CD14-positive monocyte (primary cell): ENCODE measurements at regions not wholly inside any gene's neighbourhood (a gene's known extent, or its start where the extent isn't known, plus 50 kb on each side); places are given as distances from the start of the nearest gene placed in this dataset.

Experiments used
- DNase-seq, 3 donors: peaks; one replicate each; pipeline ENCODE4 v3.0.0-alpha.2; 2011 to 2022
- H2AFZ ChIP-seq: 2 replicates; pipeline ENCODE4 v1.6.0; 2012; ENCODE audit warnings: mild to moderate bottlenecking, low read depth, low read length, inconsistent platforms; ENCODE audit not compliant: insufficient read depth, poor library complexity, severe bottlenecking
- H3K27ac ChIP-seq, 2 donors: 1 replicate in 1 of 2; 2 replicates in 1 of 2; pipeline ENCODE4 v1.5.1; 2012 to 2013; ENCODE audit warnings: low read length in 2 of 2, control low read depth in 1 of 2, inconsistent platforms in 1 of 2, low read depth in 1 of 2, mild to moderate bottlenecking in 1 of 2
- H3K27me3 ChIP-seq, 2 donors: one replicate each; pipeline versions ENCODE4 v1.6.0 to v1.6.1; 2011 to 2013; ENCODE audit warnings: low read length in 2 of 2; ENCODE audit not compliant: control insufficient read depth in 2 of 2, insufficient read depth in 2 of 2
- H3K36me3 ChIP-seq, 2 donors: replicated peaks in 1 of 2; 1 replicate in 1 of 2; 2 replicates in 1 of 2; pipeline versions ENCODE4 v1.5.1 to v1.6.1; 2012 to 2013; ENCODE audit warnings: low read length in 2 of 2, control low read depth in 1 of 2, inconsistent platforms in 1 of 2, mild to moderate bottlenecking in 1 of 2; ENCODE audit not compliant: insufficient read depth in 2 of 2, control insufficient read depth in 1 of 2
- H3K4me1 ChIP-seq, 2 donors: 1 replicate in 1 of 2; 2 replicates in 1 of 2; pipeline versions ENCODE4 v1.5.1 to v1.6.1; 2012 to 2013; ENCODE audit warnings: low read length in 2 of 2, control low read depth in 1 of 2, inconsistent platforms in 1 of 2, mild to moderate bottlenecking in 1 of 2, moderate library complexity in 1 of 2; ENCODE audit not compliant: insufficient read depth in 2 of 2, control insufficient read depth in 1 of 2
- H3K4me2 ChIP-seq: replicated peaks from 2 replicates; pipeline ENCODE3; 2012; ENCODE audit warnings: low read length, moderate library complexity, mild to moderate bottlenecking; ENCODE audit not compliant: poor library complexity, severe bottlenecking; ENCODE audit errors: extremely low read depth
- H3K4me3 ChIP-seq, 3 experiments: fragments of 200-600 bp in 1 of 3; sonication (generic) in 1 of 3; replicated peaks in 1 of 3; 1 replicate in 2 of 3; 2 replicates in 1 of 3; pipeline ENCODE4 v1.5.1; 2011 to 2013; ENCODE audit warnings: low read length in 3 of 3, mild to moderate bottlenecking in 3 of 3, control low read depth in 2 of 3, low read depth in 2 of 3, inconsistent platforms in 1 of 3, moderate library complexity in 1 of 3
- H3K79me2 ChIP-seq: 2 replicates; pipeline ENCODE4 v1.6.0; 2012; ENCODE audit warnings: mild to moderate bottlenecking, control low read depth, inconsistent platforms, low read length, moderate library complexity; ENCODE audit not compliant: insufficient read depth
- H3K9ac ChIP-seq: 2 replicates; pipeline ENCODE4 v1.6.0; 2017; ENCODE audit warnings: low read length, mild to moderate bottlenecking; ENCODE audit not compliant: insufficient read depth, poor library complexity, severe bottlenecking
- H3K9me3 ChIP-seq, 2 donors: replicated peaks in 1 of 2; 1 replicate in 1 of 2; 2 replicates in 1 of 2; pipeline versions ENCODE4 v1.5.1 to v1.6.1; 2012 to 2013; ENCODE audit warnings: low read length in 2 of 2, control low read depth in 1 of 2; ENCODE audit not compliant: control insufficient read depth in 1 of 2, insufficient read depth in 1 of 2
- H4K20me1 ChIP-seq: 2 replicates; pipeline ENCODE4 v1.6.0; 2012; ENCODE audit warnings: mild to moderate bottlenecking, low read length, control low read depth, moderate library complexity; ENCODE audit not compliant: insufficient read depth
- H3K27ac Mint-ChIP-seq, 7 donors: one replicate each; pipeline ENCODE4 v1.8.0; 2020; ENCODE audit warnings: mild to moderate bottlenecking in 7 of 7, mixed read lengths in 7 of 7, moderate library complexity in 6 of 7, inconsistent platforms in 2 of 7
- H3K27me3 Mint-ChIP-seq, 3 donors: one replicate each; pipeline ENCODE4 v1.8.0; 2021 to 2022; ENCODE audit warnings: low read depth in 3 of 3, mild to moderate bottlenecking in 3 of 3, mixed read lengths in 3 of 3, moderate library complexity in 3 of 3, inconsistent platforms in 1 of 3
- H3K36me3 Mint-ChIP-seq, 2 donors: one replicate each; pipeline ENCODE4 v1.8.0; 2020; ENCODE audit warnings: mixed read lengths in 2 of 2, inconsistent platforms in 1 of 2, mild to moderate bottlenecking in 1 of 2
- H3K4me1 Mint-ChIP-seq: one replicate; pipeline ENCODE4 v1.8.0; 2020; ENCODE audit warnings: mild to moderate bottlenecking, mixed read lengths
- H3K4me3 Mint-ChIP-seq, 2 donors: one replicate each; pipeline ENCODE4 v1.8.0; 2020; ENCODE audit warnings: mild to moderate bottlenecking in 2 of 2, mixed read lengths in 2 of 2, moderate library complexity in 1 of 2
- H3K9me3 Mint-ChIP-seq, 7 donors: one replicate each; pipeline ENCODE4 v1.8.0; 2020 to 2022; ENCODE audit warnings: mixed read lengths in 7 of 7, mild to moderate bottlenecking in 6 of 7, moderate library complexity in 6 of 7, inconsistent platforms in 2 of 7
- CTCF ChIP-seq: fragments of 200-600 bp; IDR thresholded peaks from one replicate; pipeline ENCODE4 v1.8.0; 2022; ENCODE audit warnings: antibody characterized with exemption, mild to moderate bottlenecking
- WGBS: methylation state at CpG from one replicate; pipeline ENCODE4 v1.1.5; 2013; ENCODE audit warnings: missing lambda C conversion rate; ENCODE audit not compliant: insufficient coverage; 5-methylcytosine and 5-hydroxymethylcytosine counted together
- intact Hi-C, 2 donors: fragments of 100-400 bp; cut with micrococcal nuclease; formaldehyde crosslinking; loops; one replicate each; pipeline versions ENCODE4 v1.15.0 to v1.15.1; 2023

- Histone ChIP-seq H4K20me1 (no peaks in the 10 kb centered on the region), H2AFZ (no peak overlapping the region), H3K79me2 (no peaks in the 10 kb centered on the region), H3K36me3 (no peaks in the 10 kb centered on the region), H3K9me3 (peaks cover 0 to 4% of the 10 kb centered on the region in 2 donors), H3K27me3 (no peaks in the 10 kb centered on the region), H3K4me1 (no peaks in the 10 kb centered on the region), H3K9ac (no peak overlapping the region), H3K4me3 (no peak overlapping the region), H3K4me2 (no peak overlapping the region), H3K27ac (no peak overlapping the region)
- H3K27me3 Mint-ChIP-seq: no peaks in the 10 kb centered on the region
- H3K27ac Mint-ChIP-seq: no peak overlapping the region
- no peak overlapping the region for H3K4me3 Mint-ChIP-seq
- H3K4me1 Mint-ChIP-seq: no peaks in the 10 kb centered on the region
- no peaks in the 10 kb centered on the region for H3K36me3 Mint-ChIP-seq
- TF ChIP-seq CTCF: no peak
- intact Hi-C loops: no loop called here
- WGBS: 78% methylated on average over 3 of the region's 5 CpGs
- peaks cover 2 to 6% (median 4%) of the 10 kb centered on the region in 7 donors for H3K9me3 Mint-ChIP-seq
- no peak for DNase-seq
Measured at GRCh38 chr4:119898211-119898610, 168.4 kb downstream of the MAD2L1 start.

- no peak for DNase-seq
- no peak overlapping the region for H3K27ac Mint-ChIP-seq
- intact Hi-C loops: no loop called here
- peaks cover 0 to 4% (median 3%) of the 10 kb centered on the region in 7 donors for H3K9me3 Mint-ChIP-seq
- no peaks in the 10 kb centered on the region for H3K36me3 Mint-ChIP-seq
- Histone ChIP-seq H3K4me1 (no peaks in the 10 kb centered on the region), H3K36me3 (no peaks in the 10 kb centered on the region), H3K4me3 (no peak overlapping the region), H3K27me3 (no peaks in the 10 kb centered on the region), H3K9me3 (no peaks in the 10 kb centered on the region), H4K20me1 (no peaks in the 10 kb centered on the region), H3K27ac (no peak overlapping the region), H2AFZ (no peak overlapping the region), H3K9ac (no peak overlapping the region), H3K4me2 (no peak overlapping the region), H3K79me2 (no peaks in the 10 kb centered on the region)
- no CpG with 5 or more reads among the region's 2 CpGs for WGBS
- H3K27me3 Mint-ChIP-seq: no peaks in the 10 kb centered on the region
- no peak for TF ChIP-seq CTCF
- no peaks in the 10 kb centered on the region for H3K4me1 Mint-ChIP-seq
- no peak overlapping the region for H3K4me3 Mint-ChIP-seq
Measured at GRCh38 chr4:119897260-119897659, 169.4 kb downstream of the MAD2L1 start.
